Tibial nerve (tissue), 4 donors: ENCODE measurements at regions not wholly inside any gene's neighbourhood (a gene's known extent, or its start where the extent isn't known, plus 50 kb on each side); places are given as distances from the start of the nearest gene placed in this dataset.

ENCODE experiments used
- DNase-seq, 2 donors: peaks; one replicate each; pipeline ENCODE4 v3.0.0-alpha.2; 2019; ENCODE audit warnings: low spot score in 2 of 2
- H3K27ac ChIP-seq, 4 donors: fragments of 200-600 bp; sonication (generic) in 3 of 4; one replicate each; pipeline ENCODE4 v1.5.1; 2017 to 2019; ENCODE audit warnings: mild to moderate bottlenecking in 1 of 4
- H3K27me3 ChIP-seq, 2 donors: fragments of 200-600 bp; sonication (generic) in 1 of 2; one replicate each; pipeline versions ENCODE4 v1.5.1 to v1.6.0; 2017 to 2019
- H3K36me3 ChIP-seq, 3 donors: fragments of 200-600 bp; sonication (generic); one replicate each; pipeline ENCODE4 v1.5.1; 2018 to 2019
- H3K4me1 ChIP-seq, 4 donors: fragments of 200-600 bp; sonication (generic) in 3 of 4; one replicate each; pipeline ENCODE4 v1.5.1; 2017 to 2019
- H3K4me3 ChIP-seq, 4 donors: fragments of 200-600 bp; sonication (generic) in 3 of 4; one replicate each; pipeline ENCODE4 v1.5.1; 2017 to 2019; ENCODE audit warnings: mild to moderate bottlenecking in 1 of 4, moderate library complexity in 1 of 4
- H3K9me3 ChIP-seq, 4 donors: fragments of 200-600 bp; sonication (generic) in 3 of 4; one replicate each; pipeline ENCODE4 v1.5.1; 2017 to 2019
- EP300 ChIP-seq, 2 donors: sonication (generic); formaldehyde crosslinking; IDR thresholded peaks; one replicate each; pipeline ENCODE4 v1.6.1; 2017; ENCODE audit warnings: antibody characterized with exemption in 2 of 2, mild to moderate bottlenecking in 1 of 2
- POLR2A ChIP-seq, 2 donors: fragments of 450-650 bp; IDR thresholded peaks; one replicate each; pipeline ENCODE4 v1.6.1; 2017; ENCODE audit warnings: antibody characterized with exemption in 2 of 2, mild to moderate bottlenecking in 2 of 2, moderate library complexity in 2 of 2
- WGBS, 2 donors: methylation state at CpG; one replicate each; pipeline ENCODE4 v1.1.5; 2018; 5-methylcytosine and 5-hydroxymethylcytosine counted together
- TF ChIP-seq, protein P1 (sequence below), 5 experiments: fragments of 200-600 bp in 3 of 5; fragments of 450-650 bp in 2 of 5; sonication (generic) in 3 of 5; IDR thresholded peaks; one replicate each; pipeline ENCODE4 v1.5.1; 2016 to 2019; ENCODE audit warnings: antibody characterized with exemption in 5 of 5, mild to moderate bottlenecking in 3 of 5, moderate library complexity in 2 of 5

DNA sequence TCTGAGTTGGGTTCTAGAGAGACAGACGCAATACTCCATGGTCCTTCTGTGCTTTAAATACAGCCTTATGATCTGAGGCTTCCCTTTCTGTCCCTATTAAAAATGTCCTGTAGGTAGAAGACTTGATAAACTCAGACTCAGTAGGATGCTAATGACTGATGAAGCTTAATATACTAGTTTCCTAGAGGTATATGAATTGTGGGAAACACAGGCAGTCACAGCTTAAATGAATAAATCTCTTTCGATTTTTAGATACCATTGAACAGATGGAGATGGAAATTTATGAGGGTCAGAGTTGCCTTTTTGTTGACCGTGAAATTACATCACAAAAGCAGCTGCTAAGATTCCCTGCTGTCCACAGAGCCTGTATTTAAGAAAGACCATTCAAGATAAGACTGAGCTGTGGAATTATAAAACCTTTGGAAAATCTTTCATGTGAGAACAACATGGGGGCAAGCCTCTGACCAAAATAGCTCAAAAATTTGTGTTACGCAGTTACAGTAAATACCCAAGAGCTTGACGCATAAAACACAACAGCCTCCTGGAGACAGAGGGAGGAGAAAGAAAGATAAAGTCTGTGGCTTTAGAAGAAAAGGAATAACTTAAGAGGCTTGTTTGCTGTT lies 172.3 kb downstream of the AASDHPPT start:
- H3K27ac ChIP-seq: no peak overlapping the region
- TF ChIP-seq, protein P1, sequence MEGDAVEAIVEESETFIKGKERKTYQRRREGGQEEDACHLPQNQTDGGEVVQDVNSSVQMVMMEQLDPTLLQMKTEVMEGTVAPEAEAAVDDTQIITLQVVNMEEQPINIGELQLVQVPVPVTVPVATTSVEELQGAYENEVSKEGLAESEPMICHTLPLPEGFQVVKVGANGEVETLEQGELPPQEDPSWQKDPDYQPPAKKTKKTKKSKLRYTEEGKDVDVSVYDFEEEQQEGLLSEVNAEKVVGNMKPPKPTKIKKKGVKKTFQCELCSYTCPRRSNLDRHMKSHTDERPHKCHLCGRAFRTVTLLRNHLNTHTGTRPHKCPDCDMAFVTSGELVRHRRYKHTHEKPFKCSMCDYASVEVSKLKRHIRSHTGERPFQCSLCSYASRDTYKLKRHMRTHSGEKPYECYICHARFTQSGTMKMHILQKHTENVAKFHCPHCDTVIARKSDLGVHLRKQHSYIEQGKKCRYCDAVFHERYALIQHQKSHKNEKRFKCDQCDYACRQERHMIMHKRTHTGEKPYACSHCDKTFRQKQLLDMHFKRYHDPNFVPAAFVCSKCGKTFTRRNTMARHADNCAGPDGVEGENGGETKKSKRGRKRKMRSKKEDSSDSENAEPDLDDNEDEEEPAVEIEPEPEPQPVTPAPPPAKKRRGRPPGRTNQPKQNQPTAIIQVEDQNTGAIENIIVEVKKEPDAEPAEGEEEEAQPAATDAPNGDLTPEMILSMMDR (IDR thresholded peaks at IDR 0.05): no peak
- TF ChIP-seq EP300 (IDR thresholded peaks at IDR 0.05) (no peak), POLR2A (IDR thresholded peaks at IDR 0.05) (no peak)
- peaks cover 0 to 20% (median 0%) of the 10 kb centered on the region in 4 donors for H3K9me3 ChIP-seq
- no peaks in the 10 kb centered on the region for H3K36me3 ChIP-seq
- H3K4me3 ChIP-seq: no peak overlapping the region
- H3K27me3 ChIP-seq: no peaks in the 10 kb centered on the region
- WGBS, 2 donors: 29 to 31% methylated on average over 5 of the region's 5 CpGs
- no peak for DNase-seq
- H3K4me1 ChIP-seq: no peaks in the 10 kb centered on the region

DNA sequence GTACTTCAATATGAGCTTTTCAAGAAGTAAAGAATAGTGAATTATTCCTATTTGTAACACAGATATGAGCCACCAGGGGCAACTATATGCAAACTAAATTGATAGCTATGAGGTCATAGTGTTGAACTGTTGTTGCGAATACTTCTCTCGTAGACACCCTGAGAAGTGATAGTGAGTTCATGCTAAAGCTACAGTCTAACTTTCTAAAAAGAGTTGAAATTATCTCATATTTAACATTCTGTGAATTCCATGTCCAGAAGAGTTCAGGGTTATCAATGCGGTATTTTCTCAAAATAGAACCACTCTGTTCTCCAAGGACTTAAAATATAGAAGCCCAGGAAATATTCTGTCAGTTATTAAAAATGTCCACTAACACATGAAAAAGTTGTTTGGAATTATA lies 185.4 kb downstream of the AASDHPPT start:
- H3K27me3 ChIP-seq: no peaks in the 10 kb centered on the region
- no peak overlapping the region for H3K4me3 ChIP-seq
- TF ChIP-seq EP300 (IDR thresholded peaks at IDR 0.05) (no peak), POLR2A (IDR thresholded peaks at IDR 0.05) (no peak)
- TF ChIP-seq, protein P1 (IDR thresholded peaks at IDR 0.05): no peak
- H3K9me3 ChIP-seq: no peaks in the 10 kb centered on the region
- no peak overlapping the region for H3K27ac ChIP-seq
- no peaks in the 10 kb centered on the region for H3K36me3 ChIP-seq
- DNase-seq: no peak
- no peaks in the 10 kb centered on the region for H3K4me1 ChIP-seq
- WGBS, 2 donors: 35 to 41% methylated on average over 3 of the region's 3 CpGs

DNA sequence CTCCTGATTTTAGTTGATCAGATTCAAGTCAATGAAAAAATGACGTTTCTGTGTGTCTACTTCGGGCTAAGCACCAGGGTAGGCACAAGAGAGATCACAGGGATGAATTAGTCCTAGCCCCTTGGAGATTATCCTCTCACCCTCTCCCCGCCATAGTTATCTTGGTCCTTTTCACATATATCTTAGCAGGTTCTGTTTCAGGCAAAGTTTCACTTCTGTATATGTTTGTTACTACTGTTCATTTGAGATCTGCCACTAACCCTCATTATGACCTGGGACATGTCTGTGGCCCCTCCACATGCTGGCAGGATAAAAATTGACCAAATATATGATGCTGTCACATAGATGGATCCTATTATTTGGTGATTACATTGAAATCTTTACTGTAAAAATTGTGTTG lies 186.1 kb downstream of the AASDHPPT start:
- no peak for DNase-seq
- 54 to 75% methylated on average over 3 of the region's 3 CpGs for WGBS, 2 donors
- Histone ChIP-seq H3K4me3 (no peak overlapping the region), H3K36me3 (no peaks in the 10 kb centered on the region), H3K9me3 (peaks cover 0 to 6% (median 0%) of the 10 kb centered on the region in 4 donors), H3K27me3 (no peaks in the 10 kb centered on the region), H3K27ac (no peak overlapping the region), H3K4me1 (no peaks in the 10 kb centered on the region)
- TF ChIP-seq, protein P1 (IDR thresholded peaks at IDR 0.05): no peak
- TF ChIP-seq EP300 (IDR thresholded peaks at IDR 0.05): no peak
- TF ChIP-seq POLR2A (IDR thresholded peaks at IDR 0.05): no peak

DNA sequence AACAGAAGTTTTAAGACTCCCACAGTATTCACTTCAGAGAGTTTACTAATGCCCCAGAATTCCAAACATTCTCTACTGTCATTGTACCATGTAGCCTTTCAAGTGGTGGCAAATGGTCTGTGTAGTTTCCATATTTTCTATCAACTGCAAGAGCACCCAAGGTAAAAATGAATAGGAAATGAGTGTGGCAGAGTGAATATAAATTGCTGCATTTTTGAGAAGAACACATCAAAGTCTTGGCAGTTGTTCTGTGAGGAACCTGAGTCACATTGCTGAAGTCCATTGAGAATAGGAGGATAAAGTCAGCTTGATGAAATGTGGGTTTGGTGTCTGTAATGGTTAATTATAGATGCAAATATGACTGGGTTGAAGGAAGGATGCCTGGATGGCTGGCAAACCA lies 193.6 kb downstream of the AASDHPPT start:
- Histone ChIP-seq H3K27me3 (no peaks in the 10 kb centered on the region), H3K9me3 (peaks cover 0 to 8% (median 0%) of the 10 kb centered on the region in 4 donors), H3K4me1 (no peaks in the 10 kb centered on the region), H3K27ac (no peak overlapping the region), H3K36me3 (no peaks in the 10 kb centered on the region), H3K4me3 (no peak overlapping the region)
- no peak for TF ChIP-seq POLR2A (IDR thresholded peaks at IDR 0.05)
- TF ChIP-seq, protein P1 (IDR thresholded peaks at IDR 0.05): no peak
- TF ChIP-seq EP300 (IDR thresholded peaks at IDR 0.05): no peak
- DNase-seq: no peak

DNA sequence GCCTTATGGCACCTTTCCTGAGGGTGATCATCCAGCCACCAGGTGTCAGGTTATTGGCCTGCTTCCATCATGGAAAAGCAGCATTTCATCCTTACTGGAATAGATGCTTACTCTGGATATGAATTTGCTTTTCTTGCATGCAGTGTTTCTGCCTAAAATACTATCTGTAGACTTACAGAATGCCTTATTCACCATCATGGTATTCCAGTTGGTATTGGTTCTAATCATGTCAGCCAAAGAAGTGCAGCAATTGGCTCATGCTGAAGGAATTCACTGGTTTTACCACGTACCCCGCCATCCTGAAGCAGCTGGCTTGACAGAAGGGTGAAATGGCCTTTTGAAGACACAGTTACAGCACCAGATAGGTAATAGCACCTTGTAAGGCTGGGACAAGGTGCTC lies 194.2 kb downstream of the AASDHPPT start:
- Histone ChIP-seq H3K36me3 (no peaks in the 10 kb centered on the region), H3K27ac (no peak overlapping the region), H3K9me3 (peaks cover 0 to 8% (median 0%) of the 10 kb centered on the region in 4 donors), H3K27me3 (no peaks in the 10 kb centered on the region), H3K4me3 (no peak overlapping the region), H3K4me1 (no peaks in the 10 kb centered on the region)
- no peak for DNase-seq
- WGBS, 2 donors: 89 to 91% methylated on average over 2 of the region's 2 CpGs
- TF ChIP-seq, protein P1 (IDR thresholded peaks at IDR 0.05): no peak
- TF ChIP-seq POLR2A (IDR thresholded peaks at IDR 0.05) (no peak), EP300 (IDR thresholded peaks at IDR 0.05) (no peak)
